HepG2 (cell line): ENCODE measurements at regions not wholly inside any gene's neighbourhood (a gene's known extent, or its start where the extent isn't known, plus 50 kb on each side); places are given as distances from the start of the nearest gene placed in this dataset.

Source experiments
- ATAC-seq: fragments of 200-7000 bp; cut with Tn5 transposase; 3 replicates; pipeline ENCODE4 v1.9.1; 2020; ENCODE audit warnings: mild to moderate bottlenecking, moderate library complexity
- BruUV-seq: library from RNA; stranded (reverse); fragments of 400-500 nt; replicated peaks from 2 replicates; lab custom pipeline; 2021; lab: Mats Ljungman, UMichigan
- CTCF ChIA-PET: fragments of 300-600 bp; formaldehyde crosslinking; extraction: SDS; loops from one replicate; lab custom pipeline; 2021; ENCODE audit warnings: low total read pairs, inconsistent platforms, low intra/inter-chr PET ratio; lab: Yijun Ruan, JAX
- POLR2A ChIA-PET: fragments of 350-600 bp; sonication (Branson Sonifier 250); formaldehyde crosslinking; loops from one replicate; lab custom pipeline; 2020; ENCODE audit warnings: antibody characterized with exemption, inconsistent platforms; lab: Yijun Ruan, JAX
- DNase-seq: peaks from one replicate; pipeline ENCODE4 v3.0.0-alpha.2; 2015; ENCODE audit warnings: low spot score
- FAIRE-seq: peaks from 3 replicates; lab custom pipeline; 2011; peaks lifted over from hg19 to GRCh38; lab: Jason Lieb, UNC
- H2AFZ ChIP-seq: one replicate; pipeline ENCODE4 v1.6.1; 2011; ENCODE audit warnings: low read length, inconsistent platforms
- H3K27ac ChIP-seq: fragments of 300-600 bp; 3 replicates; pipeline ENCODE4 v1.8.0; 2011; ENCODE audit warnings: mixed run types, mild to moderate bottlenecking, mixed read lengths, low read length, inconsistent platforms; ENCODE audit not compliant: insufficient read depth; ENCODE audit errors: extremely low read length
- H3K27me3 ChIP-seq, 2 experiments: fragments of 200-600 bp in 1 of 2; 2 replicates in 1 of 2; 3 replicates in 1 of 2; pipeline versions ENCODE4 v1.6.0 to v1.8.0; 2011; ENCODE audit warnings: low read length in 2 of 2, mild to moderate bottlenecking in 2 of 2, moderate library complexity in 2 of 2, inconsistent platforms in 1 of 2; ENCODE audit not compliant: insufficient read depth in 2 of 2, control insufficient read depth in 1 of 2
- H3K36me3 ChIP-seq, 2 experiments: fragments of 200-600 bp in 1 of 2; replicated peaks in 1 of 2; 2 replicates in 1 of 2; 3 replicates in 1 of 2; pipeline versions ENCODE4 v1.5.1 to v1.8.0; 2011; ENCODE audit warnings: low read length in 2 of 2, inconsistent platforms in 1 of 2; ENCODE audit not compliant: insufficient read depth in 2 of 2, control insufficient read depth in 1 of 2
- H3K4me1 ChIP-seq: 2 replicates; pipeline ENCODE4 v1.5.1; 2012; ENCODE audit warnings: low read length, inconsistent platforms; ENCODE audit not compliant: insufficient read depth
- H3K4me2 ChIP-seq: 2 replicates; pipeline ENCODE4 v1.6.0; 2011; ENCODE audit warnings: low read depth, low read length, inconsistent platforms
- H3K4me3 ChIP-seq, 3 experiments: fragments of 200-600 bp in 1 of 3; sonication (generic), shearing (Covaris generic) in 1 of 3; replicated peaks in 1 of 3; 2 replicates each; pipeline ENCODE4 v1.5.1; 2011 to 2016; ENCODE audit warnings: low read length in 3 of 3, inconsistent platforms in 2 of 3, low read depth in 2 of 3, mild to moderate bottlenecking in 2 of 3, control low read depth in 1 of 3, mixed read lengths in 1 of 3; ENCODE audit not compliant: insufficient read depth in 1 of 3
- H3K79me2 ChIP-seq: one replicate; pipeline ENCODE4 v1.6.1; 2011; ENCODE audit warnings: low read length, inconsistent platforms; ENCODE audit not compliant: insufficient read depth
- H3K9ac ChIP-seq: 2 replicates; pipeline ENCODE4 v1.6.0; 2011; ENCODE audit warnings: mild to moderate bottlenecking, low read depth, low read length, inconsistent platforms; ENCODE audit not compliant: insufficient read depth
- H3K9me3 ChIP-seq: 2 replicates; pipeline ENCODE4 v1.5.1; 2012; ENCODE audit warnings: mild to moderate bottlenecking, low read length
- H4K20me1 ChIP-seq: 2 replicates; pipeline ENCODE4 v1.6.0; 2011; ENCODE audit warnings: inconsistent platforms, mild to moderate bottlenecking, low read length, moderate library complexity; ENCODE audit not compliant: insufficient read depth
- HOXA7 ChIP-seq: sonication (generic); formaldehyde crosslinking; IDR thresholded peaks from 2 replicates; pipeline ENCODE4 v1.8.1; 2022; ENCODE audit warnings: mild to moderate bottlenecking, missing genetic modification reagents, moderate library complexity
- LCORL ChIP-seq, 2 experiments: fragments of 450-650 bp in 1 of 2; sonication (generic) in 1 of 2; formaldehyde crosslinking in 1 of 2; IDR thresholded peaks; 2 replicates each; pipeline versions ENCODE4 v1.5.0 to v1.6.1; 2017 to 2020; ENCODE audit warnings: antibody characterized with exemption in 1 of 2, missing genetic modification reagents in 1 of 2
- MAX ChIP-seq: IDR thresholded peaks from 2 replicates; pipeline ENCODE4 v1.6.1; 2012; ENCODE audit warnings: inconsistent platforms
- SETDB1 ChIP-seq: sonication (generic); formaldehyde crosslinking; IDR thresholded peaks from 2 replicates; pipeline ENCODE4 v1.5.1; 2020; ENCODE audit warnings: missing genetic modification reagents, mild to moderate bottlenecking, borderline replicate concordance
- SIN3A ChIP-seq: IDR thresholded peaks from 2 replicates; pipeline ENCODE4 v1.6.1; 2011; ENCODE audit warnings: low read depth, mild to moderate bottlenecking, control low read depth, low read length, borderline replicate concordance
- SMAD3 ChIP-seq: sonication (generic); formaldehyde crosslinking; IDR thresholded peaks from 2 replicates; pipeline ENCODE4 v1.4.0; 2020; ENCODE audit warnings: missing genetic modification reagents
- SNAPC2 ChIP-seq: sonication (generic); formaldehyde crosslinking; IDR thresholded peaks from 2 replicates; pipeline ENCODE4 v1.8.1; 2022; ENCODE audit warnings: mild to moderate bottlenecking, missing genetic modification reagents
- STAG1 ChIP-seq: sonication (generic); formaldehyde crosslinking; IDR thresholded peaks from 2 replicates; pipeline ENCODE4 v1.4.0; 2020; ENCODE audit warnings: missing genetic modification reagents
- U2AF2 ChIP-seq: fragments of 200-400 bp; formaldehyde crosslinking; IDR thresholded peaks from 2 replicates; pipeline ENCODE4 v1.6.1; 2017; ENCODE audit warnings: low read depth, mild to moderate bottlenecking, low read length
- ZBTB7A ChIP-seq: sonication (generic); formaldehyde crosslinking; IDR thresholded peaks from 2 replicates; pipeline ENCODE4 v1.8.0; 2022; ENCODE audit warnings: mild to moderate bottlenecking, missing genetic modification reagents
- ZNF251 ChIP-seq: sonication (generic); formaldehyde crosslinking; IDR thresholded peaks from 2 replicates; pipeline ENCODE4 v1.9.0; 2021; ENCODE audit warnings: mild to moderate bottlenecking, missing genetic modification reagents
- ZNF317 ChIP-seq: sonication (generic); formaldehyde crosslinking; IDR thresholded peaks from 2 replicates; pipeline ENCODE4 v1.5.0; 2020; ENCODE audit warnings: mild to moderate bottlenecking, missing genetic modification reagents
- ZNF441 ChIP-seq: sonication (generic); formaldehyde crosslinking; IDR thresholded peaks from 2 replicates; pipeline ENCODE4 v1.7.0; 2021; ENCODE audit warnings: missing genetic modification reagents, borderline replicate concordance
- ZNF510 ChIP-seq: sonication (generic); formaldehyde crosslinking; IDR thresholded peaks from 2 replicates; pipeline ENCODE4 v1.4.0; 2020; ENCODE audit warnings: low read depth, mild to moderate bottlenecking, missing genetic modification reagents
- ZNF776 ChIP-seq: sonication (generic); formaldehyde crosslinking; IDR thresholded peaks from 2 replicates; pipeline ENCODE4 v1.4.0; 2020; ENCODE audit warnings: mild to moderate bottlenecking, missing genetic modification reagents
- ZSCAN29 ChIP-seq: sonication (generic); formaldehyde crosslinking; conservative IDR thresholded peaks from 2 replicates; pipeline ENCODE4 v1.4.0; 2020; ENCODE audit warnings: mild to moderate bottlenecking, missing genetic modification reagents
- WGBS: methylation state at CpG from one replicate; pipeline ENCODE4 v1.1.6; 2017; ENCODE audit warnings: low lambda C conversion rate; 5-methylcytosine and 5-hydroxymethylcytosine counted together
- in situ Hi-C: cut with HindIII; loops from 2 replicates; pipeline ENCODE4 v1.10.0; 2017; ENCODE audit warnings: low pct_unique_long_range_greater_than_20kb; ENCODE audit not compliant: extremely low pct_ligation_motif_present
- intact Hi-C: fragments of 100-400 bp; cut with micrococcal nuclease; formaldehyde crosslinking; loops from one replicate; pipeline ENCODE4 v1.10.0; 2022; ENCODE audit not compliant: unreplicated experiment

- intact Hi-C loops (no loop called here), in situ Hi-C loops (no loop called here)
- H4K20me1 ChIP-seq, result no peaks in the 10 kb centered on the region
- POLR2A ChIA-PET, result no interaction called here
- H3K79me2 ChIP-seq, result no peaks in the 10 kb centered on the region
- 0% methylated on average over 3 of the region's 3 CpGs for WGBS
- no TSS peak for BruUV-seq
- H3K27me3 ChIP-seq, result no peaks in the 10 kb centered on the region; a peak in 2 of 5 replicates
- H3K4me3 ChIP-seq, result no peak overlapping the region
- TF ChIP-seq ZBTB7A (no peak), STAG1 (CRISPR knock-in tag) (no peak), SNAPC2 (CRISPR knock-in tag) (no peak), SMAD3 (CRISPR knock-in tag) (no peak), SIN3A (no peak)
- TF ChIP-seq, all 625 proteins: peak for 0
- no peak overlapping the region for H3K9ac ChIP-seq
- H3K9me3 ChIP-seq, result no peaks in the 10 kb centered on the region
- no peaks in the 10 kb centered on the region for H3K4me1 ChIP-seq
- no peak overlapping the region for H2AFZ ChIP-seq
- no peak for DNase-seq
- no peak overlapping the region for H3K27ac ChIP-seq
- no peak for FAIRE-seq
- ATAC-seq, result no peak
- CTCF ChIA-PET, result no interaction called here
- H3K4me2 ChIP-seq, result no peak overlapping the region
- H3K36me3 ChIP-seq, result no peaks in the 10 kb centered on the region
Measured at GRCh38 chr22:27028093-27028492, 370.7 kb downstream of the MIAT start.

- Histone ChIP-seq H3K79me2 (no peaks in the 10 kb centered on the region), H3K27me3 (no peaks in the 10 kb centered on the region; a peak in 2 of 5 replicates), H3K36me3 (no peaks in the 10 kb centered on the region), H3K4me1 (no peaks in the 10 kb centered on the region), H2AFZ (no peak overlapping the region), H3K4me3 (no peak overlapping the region), H3K9ac (no peak overlapping the region), H4K20me1 (no peaks in the 10 kb centered on the region), H3K27ac (no peak overlapping the region), H3K4me2 (no peak overlapping the region), H3K9me3 (no peaks in the 10 kb centered on the region)
- CTCF ChIA-PET, result no interaction called here
- in situ Hi-C loops, result no loop called here
- BruUV-seq, result no TSS peak
- ATAC-seq, result no peak
- POLR2A ChIA-PET, result no interaction called here
- FAIRE-seq, result no peak
- 7% methylated on average over 1 of the region's 1 CpG for WGBS
- no peak for DNase-seq
- intact Hi-C loops, result no loop called here
- TF ChIP-seq ZNF251 (CRISPR knock-in tag), result no peak
- no peak for TF ChIP-seq ZNF510 (CRISPR knock-in tag)
- no peak for TF ChIP-seq HOXA7 (CRISPR knock-in tag)
- no peak for TF ChIP-seq ZNF776
- TF ChIP-seq LCORL (IDR thresholded peaks at IDR 0.05), result no peak
- no peak for TF ChIP-seq LCORL (CRISPR knock-in tag; IDR thresholded peaks at IDR 0.05)
- no peak for TF ChIP-seq U2AF2
- no peak for TF ChIP-seq MAX
- TF ChIP-seq ZNF317 (CRISPR knock-in tag), result no peak
- TF ChIP-seq ZSCAN29, result no peak
- no peak for TF ChIP-seq SETDB1 (CRISPR knock-in tag)
- no peak for TF ChIP-seq ZNF441 (CRISPR knock-in tag)
Measured at GRCh38 chr22:27029584-27030130, 372.3 kb downstream of the MIAT start.
